HG03135 (cell line): ENCODE measurements at regions not wholly inside any gene's neighbourhood (a gene's known extent, or its start where the extent isn't known, plus 50 kb on each side); places are given as distances from the start of the nearest gene placed in this dataset.

Experiments
- ATAC-seq: cut with Tn5 transposase; IDR thresholded peaks from one replicate; pipeline ENCODE4 v1.9.1; 2021; ENCODE audit warnings: mild to moderate bottlenecking, moderate library complexity; ENCODE audit not compliant: unreplicated experiment

- no peak for ATAC-seq
These were observed 248.2 kb upstream of the VEPH1 start for GRCh38 chr3:157751386-157751785.

DNA sequence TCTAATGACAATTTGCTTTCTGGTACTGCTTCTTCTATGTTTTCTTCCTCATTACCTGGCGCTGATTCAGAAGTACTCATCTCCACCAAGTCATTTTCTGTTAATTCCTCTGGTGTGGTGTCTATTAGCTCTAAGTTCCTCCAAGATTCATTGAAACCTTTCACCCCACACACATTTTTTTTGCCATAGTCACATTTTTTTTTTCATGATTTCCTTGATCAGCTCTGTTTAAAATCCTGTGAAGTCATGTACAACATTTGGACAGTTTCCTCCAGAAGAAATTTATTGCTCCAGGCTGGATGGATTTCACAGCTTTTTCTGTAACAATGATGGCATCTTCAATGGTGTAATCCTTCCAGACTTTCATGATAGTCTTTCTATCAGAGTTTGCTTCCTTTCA, 243.2 kb upstream of the VEPH1 start:
- no peak for ATAC-seq

- ATAC-seq, result no peak
These were observed 238.4 kb upstream of the VEPH1 start for GRCh38 chr3:157741607-157742006.

- no peak for ATAC-seq
These were observed 235.2 kb upstream of the VEPH1 start for GRCh38 chr3:157738441-157738840.

DNA sequence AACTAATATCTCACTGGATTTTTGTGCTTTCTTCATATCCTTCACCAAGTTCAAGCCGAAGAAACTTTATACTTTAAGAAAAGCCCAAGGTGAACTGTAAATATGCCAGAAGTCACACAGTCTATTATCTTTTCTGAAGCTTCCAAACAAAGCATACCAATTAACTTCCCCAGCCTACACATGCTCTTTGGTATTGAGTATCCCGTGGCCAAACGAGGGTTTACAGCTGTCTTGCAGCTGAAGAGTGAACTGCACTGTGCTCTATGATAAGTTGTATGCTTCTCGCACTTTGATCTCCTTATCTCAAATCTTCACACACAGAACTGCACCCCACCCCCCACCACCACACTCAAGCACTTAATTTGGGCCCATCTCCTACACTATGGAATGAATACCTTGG, 215.6 kb upstream of the VEPH1 start:
- ATAC-seq, result no peak

GRCh38 chr3:157713101-157713500, 209.9 kb upstream of the VEPH1 start:
- no peak for ATAC-seq

GRCh38 chr3:157705258-157705657, 202.0 kb upstream of the VEPH1 start:
- ATAC-seq, result no peak

DNA sequence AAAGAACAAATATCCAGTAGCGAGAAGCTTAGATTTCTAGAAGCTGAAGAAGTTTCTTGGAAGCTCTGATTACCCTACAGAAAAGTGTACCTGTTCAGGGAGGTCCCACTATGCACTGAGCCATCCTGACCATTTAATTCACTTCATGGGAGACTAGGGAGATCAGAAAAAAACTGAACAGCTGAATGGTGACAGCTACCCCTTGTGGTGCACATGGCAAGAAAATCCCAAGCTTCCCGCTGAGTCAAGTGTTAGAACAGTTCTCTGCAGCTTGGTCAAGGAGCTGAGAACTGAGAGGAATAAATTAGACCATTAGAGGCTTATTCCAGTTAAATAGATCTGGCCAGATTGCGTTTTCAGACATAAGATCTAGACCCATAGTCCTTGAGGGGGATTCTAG, 197.2 kb upstream of the VEPH1 start:
- ATAC-seq, result no peak

DNA sequence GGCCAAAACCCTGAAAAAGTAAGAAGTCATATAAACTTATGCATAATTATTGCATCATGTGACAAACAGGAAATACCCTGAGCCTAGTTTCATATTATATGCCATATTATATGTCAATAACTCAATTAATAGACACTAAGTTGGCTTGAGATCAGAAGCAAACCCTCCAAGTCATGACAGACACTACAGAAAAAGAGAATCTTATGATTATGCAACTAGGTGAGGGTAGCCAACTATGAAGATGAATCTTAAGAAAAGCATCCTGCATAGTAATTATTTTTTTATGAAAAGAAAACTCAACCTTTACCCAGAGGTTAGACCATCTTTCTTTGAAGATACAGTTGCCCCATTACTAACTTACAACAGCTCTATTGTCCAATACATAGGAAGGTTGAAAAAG, 192.4 kb upstream of the VEPH1 start:
- ATAC-seq, result no peak

- no peak for ATAC-seq
These were observed 191.9 kb upstream of the VEPH1 start for GRCh38 chr3:157695103-157695502.

DNA sequence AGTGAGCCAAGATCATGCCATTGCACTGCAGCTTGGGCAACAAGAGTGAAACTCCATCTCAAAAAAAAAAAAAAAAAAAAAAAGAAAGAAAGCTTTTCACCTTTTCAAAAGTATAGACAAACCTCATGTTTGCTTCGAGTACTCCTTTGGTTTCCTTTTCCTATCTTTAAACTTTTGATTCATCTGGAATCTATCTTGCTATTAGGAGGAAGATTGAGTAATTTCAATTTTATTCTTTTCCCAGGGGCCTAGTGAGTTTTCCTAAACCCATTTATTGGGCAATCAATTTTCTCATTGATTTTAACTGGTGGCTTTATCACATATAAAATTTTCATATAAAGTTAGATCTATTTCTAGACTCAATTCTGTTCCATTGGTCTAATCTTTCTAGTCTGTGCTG, 190.5 kb upstream of the VEPH1 start:
- no peak for ATAC-seq

GRCh38 chr3:157692468-157692867, 189.3 kb upstream of the VEPH1 start:
- peak; percentile 67 for ATAC-seq

- no peak for ATAC-seq
These were observed 180.5 kb upstream of the VEPH1 start for GRCh38 chr3:157683668-157684067.

DNA sequence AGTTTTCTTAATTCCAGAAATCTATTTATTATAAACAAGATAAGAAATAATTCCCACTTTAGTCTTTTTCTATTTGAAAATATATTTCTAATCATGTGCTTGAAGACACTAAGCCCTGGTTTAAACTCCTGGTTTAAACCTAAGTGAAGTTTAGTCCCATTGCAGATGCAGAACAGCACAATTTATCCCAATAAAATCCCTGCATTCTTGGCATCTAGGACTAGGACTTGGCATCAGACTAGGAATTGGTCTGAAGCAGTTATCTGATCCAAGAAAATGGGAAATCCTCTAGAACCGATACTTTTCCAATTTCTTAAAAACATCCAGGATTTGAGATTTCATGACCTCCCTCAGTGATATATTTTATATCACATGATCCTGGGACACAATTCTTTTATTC, 168.8 kb upstream of the VEPH1 start:
- no peak for ATAC-seq

GRCh38 chr3:157671656-157672055, 168.4 kb upstream of the VEPH1 start:
- ATAC-seq, result no peak

DNA sequence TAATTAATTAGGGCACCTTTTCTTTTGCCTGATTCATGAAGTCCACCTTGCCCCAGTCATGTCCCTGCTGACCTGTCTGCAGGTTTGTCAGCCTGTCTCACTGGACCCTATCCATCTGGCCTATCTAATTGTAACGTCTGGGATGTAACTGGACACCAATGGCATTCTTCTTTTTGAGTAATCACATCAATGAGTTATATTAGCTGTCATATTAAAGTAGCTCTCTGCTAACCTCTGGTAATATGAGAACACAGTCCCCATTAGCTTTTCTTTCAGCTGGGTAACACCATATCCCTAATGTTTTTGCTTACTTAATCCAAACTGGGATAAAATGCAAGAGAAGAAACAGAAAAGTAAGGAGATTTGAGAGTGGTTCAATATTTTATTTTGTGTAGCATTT, 166.2 kb upstream of the VEPH1 start:
- no peak for ATAC-seq

DNA sequence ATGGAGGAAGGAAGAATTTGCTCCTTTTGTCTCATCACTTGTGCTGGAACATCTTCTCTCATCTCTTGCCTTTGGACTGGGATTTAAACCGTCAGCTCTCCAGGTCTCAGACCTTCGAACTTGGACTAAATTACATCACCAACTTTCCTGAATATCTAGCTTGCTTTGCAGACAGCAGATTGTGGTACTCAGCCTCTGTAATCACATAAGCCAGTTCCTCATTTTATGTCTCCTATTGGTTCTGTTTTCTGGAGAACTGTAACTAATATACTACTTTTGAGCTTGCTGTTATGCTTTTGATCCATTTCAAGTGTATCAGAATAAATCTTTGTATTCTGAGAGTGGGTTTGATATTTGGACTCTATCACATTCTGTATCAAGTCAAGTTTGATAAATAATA, 164.3 kb upstream of the VEPH1 start:
- ATAC-seq, result no peak

DNA sequence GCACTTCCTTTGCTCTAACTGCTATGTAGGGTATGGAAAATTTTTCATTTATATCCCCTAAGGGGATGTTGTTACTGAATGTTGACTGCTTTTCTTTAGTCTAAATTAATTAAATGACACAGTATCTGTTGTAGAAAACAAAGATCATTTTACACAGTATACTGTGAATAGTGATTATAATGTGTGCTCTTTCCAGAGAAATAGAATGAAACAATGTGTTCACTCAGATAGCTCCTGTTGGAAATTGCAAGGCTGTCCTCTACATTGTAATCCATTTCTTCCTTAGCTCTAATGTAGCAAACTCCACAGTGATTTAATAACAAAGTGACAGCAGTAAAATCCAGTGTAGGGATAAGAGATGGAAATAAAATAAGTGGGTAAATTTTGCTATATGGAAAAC, 159.0 kb upstream of the VEPH1 start:
- ATAC-seq, result no peak

GRCh38 chr3:157660847-157661246, 157.6 kb upstream of the VEPH1 start:
- ATAC-seq, result no peak

GRCh38 chr3:157652366-157652765, 149.2 kb upstream of the VEPH1 start:
- ATAC-seq, result no peak

DNA sequence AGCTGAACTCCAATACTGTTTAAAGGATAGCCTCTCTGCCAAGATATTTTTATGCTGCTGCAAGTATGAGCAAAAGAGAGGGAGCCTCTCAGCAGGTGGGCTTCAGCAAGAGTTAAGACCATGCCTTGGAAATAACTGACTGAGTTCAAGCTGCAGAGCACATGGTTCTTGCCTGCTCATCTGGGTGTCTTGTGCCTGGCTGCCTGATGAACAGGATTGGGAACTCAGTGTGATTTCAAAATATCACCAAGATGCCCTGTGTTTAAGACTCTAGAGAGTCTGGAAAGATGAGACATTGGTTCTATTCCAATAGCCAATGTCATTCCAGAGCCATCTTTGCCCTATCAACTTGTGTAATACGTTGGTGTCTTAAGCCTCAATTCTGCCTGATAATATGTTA, 147.5 kb upstream of the VEPH1 start:
- ATAC-seq, result no peak

GRCh38 chr3:157650172-157650571, 147.0 kb upstream of the VEPH1 start:
- ATAC-seq, result no peak

DNA sequence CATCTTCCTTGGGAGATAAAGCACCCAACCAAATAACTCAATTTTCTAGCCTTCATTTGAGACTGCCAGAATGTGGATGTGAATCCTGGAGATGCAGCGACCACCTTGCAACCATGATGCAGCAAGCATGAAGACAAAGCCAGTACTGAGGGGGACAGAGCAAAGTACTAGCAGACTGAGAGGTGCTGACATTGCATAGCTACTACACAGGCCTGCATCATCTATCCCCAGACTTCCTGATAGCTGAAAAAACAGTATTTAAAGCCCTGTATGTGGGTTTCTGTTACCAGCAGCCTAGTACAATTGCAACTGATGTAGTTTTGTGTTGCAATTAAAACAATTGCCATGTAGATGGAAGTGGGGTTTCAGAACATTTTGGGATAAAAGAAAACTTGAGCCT, 146.3 kb upstream of the VEPH1 start:
- ATAC-seq, result no peak

DNA sequence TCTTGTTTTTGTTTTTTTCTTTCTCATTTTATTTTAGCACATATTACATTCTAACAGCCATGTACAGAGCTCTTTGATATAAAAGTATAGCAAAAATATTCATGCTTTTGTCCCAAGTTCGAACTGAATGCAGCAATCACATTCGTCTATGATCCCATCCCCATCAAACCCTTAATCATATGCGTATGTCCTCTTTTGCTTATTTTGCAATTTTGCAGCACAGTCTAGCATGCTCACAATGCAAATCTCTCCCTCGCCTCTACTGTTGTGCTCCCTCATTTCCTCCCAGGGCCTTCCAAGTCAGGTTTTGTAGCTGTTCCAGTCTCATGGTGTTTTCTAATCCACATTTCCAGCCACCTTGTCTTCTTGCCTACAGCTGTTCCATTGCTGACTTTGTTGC, 144.6 kb upstream of the VEPH1 start:
- ATAC-seq, result no peak
